ENCODE measurements at regions not wholly inside any gene's neighbourhood (a gene's known extent, or its start where the extent isn't known, plus 50 kb on each side); places are given as distances from the start of the nearest gene placed in this dataset.

DNA sequence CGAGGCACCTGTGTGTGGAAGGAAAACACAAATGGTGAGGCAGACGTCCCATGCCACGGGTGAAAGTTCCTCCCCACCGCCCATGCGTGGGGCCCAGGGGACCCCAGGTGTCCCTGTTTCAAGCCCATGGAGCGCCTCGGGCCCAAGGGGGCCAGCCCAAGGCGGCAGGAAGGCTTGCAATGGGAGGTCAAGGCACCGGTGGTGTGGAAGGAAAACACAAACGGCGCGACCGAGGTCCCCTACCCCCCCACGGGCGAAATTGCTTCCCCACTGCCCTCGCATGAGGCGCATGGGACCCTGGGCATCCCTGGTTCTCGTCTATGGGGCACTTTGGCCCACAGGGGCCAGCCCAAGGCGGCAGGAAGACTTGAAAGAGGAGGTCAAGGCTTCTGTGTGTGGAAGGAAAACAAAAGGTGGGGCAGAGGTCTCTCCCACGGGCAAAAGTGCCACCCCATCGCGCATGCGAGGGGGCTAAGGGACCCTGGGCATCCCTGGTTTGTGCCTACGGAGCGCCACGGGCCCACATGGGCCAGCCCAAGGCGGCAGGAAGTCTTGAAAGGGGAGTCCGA, 379.4 kb downstream of the ALG10 start:
- Histone ChIP-seq H3K27ac (ENCODE audit: insufficient read length, low read depth, low read length) (no peak overlapping the region), H4K5ac (ENCODE audit: insufficient read length, low read depth, low read length) (no peak overlapping the region), H2AK5ac (ENCODE audit: insufficient read length, low read length) (no peak overlapping the region), H3K79me2 (ENCODE audit: insufficient read depth, low read length) (no peaks in the 10 kb centered on the region), H3K9ac (ENCODE audit: extremely low read depth, insufficient read length, low read length) (no peak overlapping the region), H3K23me2 (ENCODE audit: insufficient read length, low read depth, low read length, poor library complexity, severe bottlenecking) (no peaks in the 10 kb centered on the region), H3K23ac (ENCODE audit: insufficient read length, low read depth, low read length) (no peak overlapping the region), H2AFZ (ENCODE audit: low read length) (no peak overlapping the region), H3K79me1 (ENCODE audit: insufficient read depth, low read depth, low read length, poor library complexity, severe bottlenecking) (no peaks in the 10 kb centered on the region), H2BK12ac (ENCODE audit: insufficient read length, low read depth, low read length) (no peak overlapping the region), H3K4ac (ENCODE audit: low read depth, low read length) (no peak overlapping the region), H2BK120ac (ENCODE audit: low read depth, low read length, poor library complexity, severe bottlenecking) (no peak overlapping the region), H2BK5ac (ENCODE audit: insufficient read length, low read length) (no peak overlapping the region), H3K27me3 (ENCODE audit: insufficient read depth, low read length) (no peaks in the 10 kb centered on the region), H3K14ac (ENCODE audit: insufficient read depth, low read length) (no peak overlapping the region), H4K20me1 (ENCODE audit: control insufficient read depth, insufficient read depth, insufficient read length) (no peaks in the 10 kb centered on the region), H2BK20ac (ENCODE audit: low read depth, low read length, poor library complexity, severe bottlenecking) (no peak overlapping the region), H4K8ac (replicated peaks; ENCODE audit: insufficient read length, low read depth, low read length) (no peak overlapping the region), H2BK15ac (ENCODE audit: low read depth, low read length) (no peak overlapping the region), H3K4me2 (ENCODE audit: insufficient read depth, insufficient read length, low read length) (no peak overlapping the region), H3K4me1 (ENCODE audit: insufficient read depth, low read length) (no peaks in the 10 kb centered on the region), H3T11ph (ENCODE audit: low read length) (no peak overlapping the region), H3K56ac (ENCODE audit: insufficient read length, low read depth, low read length) (no peak overlapping the region), H3K18ac (ENCODE audit: insufficient read length, low read depth, low read length) (no peak overlapping the region), H4K91ac (ENCODE audit: insufficient read length, low read depth, low read length) (no peak overlapping the region), H3K9me3 (ENCODE audit: control insufficient read depth, low read depth, low read length) (peaks cover 99% of the 10 kb centered on the region)
- Mint-ChIP-seq H3K27ac (no peak overlapping the region), H3K4me3 (no peak overlapping the region), H3K4me1 (no peaks in the 10 kb centered on the region), H3K9me3 (peaks cover 92 to 98% of the 10 kb centered on the region in 2 experiments), H3K27me3 (ENCODE audit: low read depth) (no peaks in the 10 kb centered on the region; the same call in none of the 2 replicates), H3K36me3 (ENCODE audit: insufficient read depth in 1 of 3, low read depth in 3 of 3) (peaks cover 0 to 7% (median 5%) of the 10 kb centered on the region in 3 experiments; a peak in 5 of 7 replicates)
- no peak for DNase-seq
- no CpG with 5 or more reads among the region's 28 CpGs for WGBS (ENCODE audit: extremely low coverage, insufficient read length, low lambda C conversion rate)
- TF ChIP-seq, protein P1, sequence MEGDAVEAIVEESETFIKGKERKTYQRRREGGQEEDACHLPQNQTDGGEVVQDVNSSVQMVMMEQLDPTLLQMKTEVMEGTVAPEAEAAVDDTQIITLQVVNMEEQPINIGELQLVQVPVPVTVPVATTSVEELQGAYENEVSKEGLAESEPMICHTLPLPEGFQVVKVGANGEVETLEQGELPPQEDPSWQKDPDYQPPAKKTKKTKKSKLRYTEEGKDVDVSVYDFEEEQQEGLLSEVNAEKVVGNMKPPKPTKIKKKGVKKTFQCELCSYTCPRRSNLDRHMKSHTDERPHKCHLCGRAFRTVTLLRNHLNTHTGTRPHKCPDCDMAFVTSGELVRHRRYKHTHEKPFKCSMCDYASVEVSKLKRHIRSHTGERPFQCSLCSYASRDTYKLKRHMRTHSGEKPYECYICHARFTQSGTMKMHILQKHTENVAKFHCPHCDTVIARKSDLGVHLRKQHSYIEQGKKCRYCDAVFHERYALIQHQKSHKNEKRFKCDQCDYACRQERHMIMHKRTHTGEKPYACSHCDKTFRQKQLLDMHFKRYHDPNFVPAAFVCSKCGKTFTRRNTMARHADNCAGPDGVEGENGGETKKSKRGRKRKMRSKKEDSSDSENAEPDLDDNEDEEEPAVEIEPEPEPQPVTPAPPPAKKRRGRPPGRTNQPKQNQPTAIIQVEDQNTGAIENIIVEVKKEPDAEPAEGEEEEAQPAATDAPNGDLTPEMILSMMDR (conservative IDR thresholded peaks at IDR 0.05), result no peak

Measured in H9 (cell line).